Activated T-helper 17 cell treated with anti-CD3 and anti-CD28 coated beads, Interleukin-2, amount 50 U/mL, for 72 hours (primary cell): ENCODE measurements at regions not wholly inside any gene's neighbourhood (a gene's known extent, or its start where the extent isn't known, plus 50 kb on each side); places are given as distances from the start of the nearest gene placed in this dataset.

Source experiments
- ATAC-seq: fragments of 150-1000 bp; cut with Tn5 transposase; replicated peaks from 2 replicates; pipeline ENCODE4 v1.10.0; 2021; ENCODE audit warnings: mild to moderate bottlenecking, moderate library complexity
- H3K27ac Mint-ChIP-seq: one replicate; pipeline ENCODE4 v1.8.0; 2022; ENCODE audit warnings: mixed read lengths
- H3K27me3 Mint-ChIP-seq: one replicate; pipeline ENCODE4 v1.8.0; 2022; ENCODE audit warnings: mixed read lengths
- H3K36me3 Mint-ChIP-seq: one replicate; pipeline ENCODE4 v1.8.0; 2022; ENCODE audit warnings: low read depth, mild to moderate bottlenecking, mixed read lengths
- H3K4me1 Mint-ChIP-seq: one replicate; pipeline ENCODE4 v1.8.0; 2022; ENCODE audit warnings: mixed read lengths
- H3K4me3 Mint-ChIP-seq: one replicate; pipeline ENCODE4 v1.8.0; 2022; ENCODE audit warnings: mild to moderate bottlenecking, mixed read lengths
- H3K9me3 Mint-ChIP-seq: one replicate; pipeline ENCODE4 v1.8.0; 2022; ENCODE audit warnings: mixed read lengths

DNA sequence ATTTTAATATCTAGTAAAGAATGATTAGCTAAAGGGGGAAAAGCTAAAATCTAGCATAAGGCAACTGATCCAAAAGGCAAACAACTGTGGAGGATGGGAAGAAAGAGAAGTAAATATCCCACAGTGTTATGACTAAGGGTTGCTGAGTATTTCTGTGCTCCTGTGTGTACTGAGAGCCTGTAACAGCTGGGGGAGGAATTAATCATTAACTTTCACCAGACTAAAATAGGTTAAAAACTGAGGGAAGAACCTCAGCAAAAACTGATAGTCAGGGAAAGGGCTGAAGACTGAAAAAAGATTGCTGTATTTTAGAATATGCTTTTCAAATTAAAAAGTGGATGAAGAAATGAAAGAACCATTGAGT lies 365.9 kb downstream of the CXXC4 start:
- Mint-ChIP-seq H3K9me3 (no peaks in the 10 kb centered on the region), H3K36me3 (no peaks in the 10 kb centered on the region), H3K4me1 (no peaks in the 10 kb centered on the region), H3K27me3 (no peaks in the 10 kb centered on the region), H3K4me3 (no peak overlapping the region), H3K27ac (no peak overlapping the region)
- no peak for ATAC-seq

DNA sequence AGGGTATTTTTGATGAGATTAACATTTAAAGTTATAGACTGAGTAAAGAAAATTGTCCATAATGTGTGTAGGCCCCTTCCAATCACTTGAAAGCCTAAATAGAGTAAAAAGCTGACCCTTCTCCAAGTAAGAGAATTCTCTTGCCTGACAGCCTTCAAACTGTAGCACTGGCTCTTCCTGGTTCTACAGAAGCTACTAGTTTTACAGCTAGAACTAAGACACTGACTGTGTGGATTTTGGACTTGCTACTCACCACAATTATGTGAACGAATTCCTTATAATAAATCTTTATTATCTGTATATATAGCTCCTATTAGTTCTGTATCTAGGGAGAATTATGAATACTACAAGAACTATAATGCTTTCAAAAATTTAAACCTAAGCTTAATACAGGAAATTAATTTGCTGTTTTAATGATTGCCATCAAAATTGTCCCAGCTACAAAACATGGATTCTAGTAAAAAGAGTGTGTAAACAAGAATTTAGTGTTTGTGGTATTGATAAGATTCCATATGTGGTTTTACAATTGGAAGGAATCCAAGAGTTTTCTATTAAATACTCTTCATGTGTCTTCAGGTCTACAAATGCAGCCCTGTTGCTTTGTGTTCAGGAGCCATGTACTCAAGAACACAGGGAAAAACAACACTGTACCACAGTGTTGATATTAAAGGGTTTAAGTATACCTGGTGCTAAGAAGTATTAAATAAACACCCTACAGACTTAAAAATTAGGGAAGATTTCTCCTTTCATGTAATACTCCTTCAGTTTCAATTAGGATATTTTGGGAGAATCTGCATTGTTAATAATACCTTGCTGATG lies 366.5 kb downstream of the CXXC4 start:
- no peak for ATAC-seq
- no peak overlapping the region for H3K27ac Mint-ChIP-seq
- no peaks in the 10 kb centered on the region for H3K9me3 Mint-ChIP-seq
- H3K4me3 Mint-ChIP-seq, result no peak overlapping the region
- no peaks in the 10 kb centered on the region for H3K4me1 Mint-ChIP-seq
- no peaks in the 10 kb centered on the region for H3K27me3 Mint-ChIP-seq
- H3K36me3 Mint-ChIP-seq, result no peaks in the 10 kb centered on the region

DNA sequence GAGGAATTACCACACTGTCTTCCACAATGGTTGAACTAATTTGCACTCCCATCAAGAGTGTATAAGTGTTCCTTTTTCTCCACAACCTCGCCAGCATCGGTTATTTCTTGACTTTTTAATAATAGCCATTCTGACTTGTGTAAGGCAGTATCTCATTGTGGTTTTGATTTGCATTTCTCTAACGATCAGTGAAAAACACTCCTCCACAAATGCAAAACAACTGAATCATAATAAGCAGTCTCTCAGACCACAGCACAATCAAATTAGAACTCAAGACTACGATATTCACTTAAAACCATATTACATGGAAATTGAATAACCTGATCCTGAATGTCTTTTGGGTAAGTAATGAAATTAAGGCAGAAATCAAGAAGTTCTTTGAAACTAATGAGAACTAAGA lies 371.7 kb downstream of the CXXC4 start:
- Mint-ChIP-seq H3K27me3 (no peaks in the 10 kb centered on the region), H3K4me1 (no peaks in the 10 kb centered on the region), H3K9me3 (no peaks in the 10 kb centered on the region), H3K4me3 (no peak overlapping the region), H3K36me3 (no peaks in the 10 kb centered on the region), H3K27ac (no peak overlapping the region)
- no peak for ATAC-seq

GRCh38 chr4:104117776-104118175 lies 376.9 kb downstream of the CXXC4 start:
- Mint-ChIP-seq H3K4me3 (no peak overlapping the region), H3K36me3 (no peaks in the 10 kb centered on the region), H3K27me3 (no peaks in the 10 kb centered on the region), H3K27ac (no peak overlapping the region), H3K4me1 (no peaks in the 10 kb centered on the region), H3K9me3 (peaks cover 11% of the 10 kb centered on the region)
- ATAC-seq, result no peak

DNA sequence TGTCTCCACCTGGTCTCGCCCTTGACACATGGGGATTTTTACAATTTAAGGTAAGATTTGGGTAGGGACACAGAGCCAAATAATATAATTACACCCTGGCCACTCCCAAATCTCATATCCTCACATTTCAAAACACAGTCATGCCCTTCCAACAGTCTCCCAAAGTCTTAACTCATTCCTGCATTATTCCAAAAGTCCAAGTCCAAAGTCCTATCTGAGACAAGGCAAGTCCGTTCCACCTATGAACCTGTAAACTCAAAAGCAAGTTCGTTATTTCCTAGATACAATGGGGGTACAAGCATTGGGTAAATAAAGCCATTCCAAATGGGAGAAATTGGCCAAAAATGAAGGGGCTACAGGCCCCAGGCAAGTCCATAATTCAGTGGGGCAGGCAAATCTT lies 380.8 kb downstream of the CXXC4 start:
- Mint-ChIP-seq H3K9me3 (peaks cover 11% of the 10 kb centered on the region), H3K36me3 (no peaks in the 10 kb centered on the region), H3K4me1 (no peaks in the 10 kb centered on the region), H3K27ac (no peak overlapping the region), H3K4me3 (no peak overlapping the region), H3K27me3 (no peaks in the 10 kb centered on the region)
- no peak for ATAC-seq

GRCh38 chr4:104099141-104099540 lies 379.4 kb upstream of the TACR3 start:
- no peaks in the 10 kb centered on the region for H3K36me3 Mint-ChIP-seq
- no peak overlapping the region for H3K27ac Mint-ChIP-seq
- peaks cover 16% of the 10 kb centered on the region for H3K9me3 Mint-ChIP-seq
- no peaks in the 10 kb centered on the region for H3K4me1 Mint-ChIP-seq
- H3K4me3 Mint-ChIP-seq, result no peak overlapping the region
- no peak for ATAC-seq
- H3K27me3 Mint-ChIP-seq, result no peaks in the 10 kb centered on the region

DNA sequence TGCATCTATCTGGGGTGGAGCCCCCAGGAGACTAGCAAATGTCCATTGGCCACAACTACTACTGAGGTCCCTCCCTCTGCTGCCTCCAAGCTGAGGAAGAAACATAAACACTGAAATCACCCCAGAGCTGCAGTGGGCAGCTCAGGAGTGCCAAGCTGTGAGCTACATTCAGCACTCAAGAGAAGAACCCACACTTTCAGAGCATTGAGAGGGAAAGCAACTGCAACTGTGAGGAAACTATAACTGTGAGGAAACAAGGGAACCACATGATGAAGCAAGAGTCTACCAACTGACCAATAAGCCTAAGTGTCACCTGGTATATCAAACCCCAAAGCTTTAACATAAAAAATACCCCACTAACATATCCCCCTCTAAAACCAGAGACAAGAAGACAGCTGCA lies 373.5 kb upstream of the TACR3 start:
- Mint-ChIP-seq H3K36me3 (no peaks in the 10 kb centered on the region), H3K27me3 (no peaks in the 10 kb centered on the region), H3K27ac (no peak overlapping the region), H3K4me3 (no peak overlapping the region), H3K9me3 (peaks cover 9% of the 10 kb centered on the region), H3K4me1 (no peaks in the 10 kb centered on the region)
- ATAC-seq, result no peak

DNA sequence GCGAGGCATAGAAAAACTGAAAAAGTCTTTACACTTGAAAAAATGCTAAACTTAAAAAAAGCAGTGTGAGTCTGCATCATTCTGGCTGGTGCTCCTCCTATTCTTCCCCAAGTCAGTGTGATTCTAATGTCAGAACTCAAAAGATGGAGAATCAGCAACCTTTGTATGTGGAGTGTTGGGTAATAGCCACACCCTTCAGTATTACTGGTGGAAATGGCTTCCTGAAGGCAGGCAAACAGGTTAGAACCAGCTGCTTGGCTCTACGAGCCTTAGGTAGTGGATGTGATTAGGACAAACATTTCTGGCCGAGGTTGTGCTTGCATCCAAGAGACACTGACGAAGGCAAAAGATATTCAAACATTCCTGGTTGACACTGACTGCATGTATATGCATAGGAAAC lies 353.4 kb upstream of the TACR3 start:
- no peak for ATAC-seq
- H3K36me3 Mint-ChIP-seq, result no peaks in the 10 kb centered on the region

DNA sequence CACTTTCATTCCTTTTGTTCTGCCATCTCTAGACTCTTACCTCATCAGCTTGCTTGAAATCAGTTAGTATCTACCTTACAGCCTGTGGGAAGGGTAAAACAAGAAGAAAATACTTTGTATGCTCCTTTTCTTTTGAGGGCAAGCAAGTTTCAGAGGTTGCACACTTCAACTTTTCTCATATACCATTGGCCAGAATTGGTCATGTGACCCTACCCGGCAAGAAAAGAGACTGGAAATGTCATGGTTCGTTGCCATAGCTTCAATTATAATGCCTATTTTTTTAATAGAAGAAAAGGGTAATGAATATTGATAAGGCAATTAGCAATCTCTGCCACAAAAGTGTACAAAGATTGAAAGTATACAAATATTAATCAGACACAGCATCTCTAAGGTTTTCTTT lies 346.7 kb upstream of the TACR3 start:
- no peak overlapping the region for H3K4me3 Mint-ChIP-seq

More for the DNA sequence above, 353.4 kb upstream of the TACR3 start:
- H3K4me1 Mint-ChIP-seq, result no peaks in the 10 kb centered on the region
- no peaks in the 10 kb centered on the region for H3K27me3 Mint-ChIP-seq
- no peak overlapping the region for H3K4me3 Mint-ChIP-seq
- no peak overlapping the region for H3K27ac Mint-ChIP-seq
- H3K9me3 Mint-ChIP-seq, result no peaks in the 10 kb centered on the region

GRCh38 chr4:104064646-104065577 lies 345.1 kb upstream of the TACR3 start:
- no peaks in the 10 kb centered on the region for H3K27me3 Mint-ChIP-seq
- no peaks in the 10 kb centered on the region for H3K4me1 Mint-ChIP-seq
- H3K9me3 Mint-ChIP-seq, result no peaks in the 10 kb centered on the region
- H3K36me3 Mint-ChIP-seq, result no peaks in the 10 kb centered on the region
- no peak for ATAC-seq
- H3K4me3 Mint-ChIP-seq, result no peak overlapping the region
- H3K27ac Mint-ChIP-seq, result no peak overlapping the region

More for the DNA sequence above, 346.7 kb upstream of the TACR3 start:
- Mint-ChIP-seq H3K36me3 (no peaks in the 10 kb centered on the region), H3K4me1 (no peaks in the 10 kb centered on the region), H3K9me3 (no peaks in the 10 kb centered on the region), H3K27me3 (no peaks in the 10 kb centered on the region), H3K27ac (no peak overlapping the region)
- no peak for ATAC-seq

DNA sequence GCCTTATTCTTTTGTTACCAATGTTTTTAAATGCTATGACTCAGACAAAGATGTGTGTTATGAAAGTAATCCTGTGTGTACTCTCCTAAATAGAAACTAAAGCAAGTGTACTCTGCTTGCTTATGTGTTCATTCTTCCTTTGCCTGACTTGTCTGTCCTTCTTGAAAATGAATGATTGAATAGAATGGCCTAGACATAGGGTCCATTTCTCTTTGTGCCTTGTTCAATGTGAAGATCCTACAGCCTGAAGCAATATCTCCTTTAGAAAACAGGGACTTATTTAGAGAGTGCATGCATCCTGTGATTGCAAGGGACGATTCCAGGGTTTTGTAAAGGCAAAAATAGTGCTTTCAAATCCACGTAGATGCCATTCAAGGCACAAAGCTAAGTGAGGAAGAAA lies 343.6 kb upstream of the TACR3 start:
- no peak overlapping the region for H3K27ac Mint-ChIP-seq
- no peaks in the 10 kb centered on the region for H3K36me3 Mint-ChIP-seq
- H3K4me3 Mint-ChIP-seq, result no peak overlapping the region
- no peaks in the 10 kb centered on the region for H3K9me3 Mint-ChIP-seq
- H3K4me1 Mint-ChIP-seq, result no peaks in the 10 kb centered on the region
- no peaks in the 10 kb centered on the region for H3K27me3 Mint-ChIP-seq
- no peak for ATAC-seq

GRCh38 chr4:104044369-104044768 lies 324.6 kb upstream of the TACR3 start:
- no peak for ATAC-seq
- H3K27me3 Mint-ChIP-seq, result no peaks in the 10 kb centered on the region
- no peak overlapping the region for H3K4me3 Mint-ChIP-seq
- peaks cover 4% of the 10 kb centered on the region for H3K9me3 Mint-ChIP-seq
- H3K36me3 Mint-ChIP-seq, result no peaks in the 10 kb centered on the region
- no peak overlapping the region for H3K27ac Mint-ChIP-seq
- H3K4me1 Mint-ChIP-seq, result no peaks in the 10 kb centered on the region

DNA sequence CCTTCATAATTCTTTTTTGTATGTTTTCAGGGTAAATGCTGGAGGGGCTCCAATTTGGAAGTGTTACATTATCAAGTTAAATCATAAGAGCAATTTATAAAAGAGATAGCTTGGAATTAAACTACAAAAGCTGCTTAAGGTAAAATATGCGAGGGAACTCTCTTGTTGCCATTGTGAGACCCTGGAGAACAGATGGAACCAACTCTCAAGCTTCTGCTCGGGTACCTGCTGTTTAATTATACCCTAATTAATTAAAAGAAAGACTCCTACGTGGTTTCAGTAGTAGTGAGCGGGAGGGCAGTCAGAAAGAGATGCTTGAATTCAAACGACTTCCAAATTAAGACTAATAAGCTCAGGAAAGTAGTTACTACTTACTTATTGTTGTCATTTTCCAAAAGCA lies 313.1 kb upstream of the TACR3 start:
- no peak overlapping the region for H3K4me3 Mint-ChIP-seq
- no peaks in the 10 kb centered on the region for H3K9me3 Mint-ChIP-seq
- no peaks in the 10 kb centered on the region for H3K36me3 Mint-ChIP-seq
- ATAC-seq, result no peak
- H3K27me3 Mint-ChIP-seq, result no peaks in the 10 kb centered on the region
- H3K27ac Mint-ChIP-seq, result no peak overlapping the region
- H3K4me1 Mint-ChIP-seq, result no peaks in the 10 kb centered on the region

DNA sequence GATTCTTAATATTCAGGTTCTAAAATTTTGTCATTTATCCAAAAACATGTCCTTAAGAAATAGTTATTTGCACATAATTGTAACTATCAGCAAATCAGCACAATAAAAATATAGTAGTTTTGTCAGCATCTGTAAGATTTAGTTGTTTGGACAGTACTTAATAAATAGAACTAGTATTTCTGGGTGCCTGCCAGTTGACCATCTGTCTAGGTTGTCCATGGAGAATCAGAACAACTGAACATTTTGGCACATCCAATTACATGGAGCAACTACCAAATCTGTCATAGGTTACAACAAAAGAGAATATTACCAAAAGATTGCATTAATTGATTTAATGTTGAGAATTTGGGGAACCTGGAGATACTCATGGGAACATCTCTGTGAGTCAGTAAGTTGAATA lies 305.5 kb upstream of the TACR3 start:
- H3K9me3 Mint-ChIP-seq, result no peaks in the 10 kb centered on the region
- no peak for ATAC-seq
- no peak overlapping the region for H3K4me3 Mint-ChIP-seq
- H3K36me3 Mint-ChIP-seq, result no peaks in the 10 kb centered on the region
- H3K4me1 Mint-ChIP-seq, result no peaks in the 10 kb centered on the region
- H3K27ac Mint-ChIP-seq, result no peak overlapping the region
- no peaks in the 10 kb centered on the region for H3K27me3 Mint-ChIP-seq

GRCh38 chr4:104022831-104023230 lies 303.0 kb upstream of the TACR3 start:
- no peak for ATAC-seq
- Mint-ChIP-seq H3K9me3 (no peaks in the 10 kb centered on the region), H3K27ac (no peak overlapping the region), H3K4me1 (no peaks in the 10 kb centered on the region), H3K4me3 (no peak overlapping the region), H3K36me3 (no peaks in the 10 kb centered on the region), H3K27me3 (no peaks in the 10 kb centered on the region)
